ENCODE measurements at regions not wholly inside any gene's neighbourhood (a gene's known extent, or its start where the extent isn't known, plus 50 kb on each side); places are given as distances from the start of the nearest gene placed in this dataset.
"Not testable (repeated sequence)": the region's sequence is repeated elsewhere in the genome, so short reads cannot be mapped to it uniquely, and the experiment has no call there.

- TF ChIP-seq TOX (CRISPR knock-in tag; IDR thresholded peaks at IDR 0.05; ENCODE audit: borderline replicate concordance): no peak
- TF ChIP-seq SNAI2 (CRISPR knock-in tag; IDR thresholded peaks at IDR 0.05): no peak
- no peak for TF ChIP-seq ISL1 (CRISPR knock-in tag; IDR thresholded peaks at IDR 0.05)
- TF ChIP-seq CSDC2 (CRISPR knock-in tag; IDR thresholded peaks at IDR 0.05): no peak
- TF ChIP-seq ZNF8 (CRISPR knock-in tag; IDR thresholded peaks at IDR 0.05): no peak
- TF ChIP-seq ZNF70 (CRISPR knock-in tag; IDR thresholded peaks at IDR 0.05): no peak
- no peak for TF ChIP-seq ZFP30 (CRISPR knock-in tag; IDR thresholded peaks at IDR 0.05)
- no peak for TF ChIP-seq TCF4 (CRISPR knock-in tag; IDR thresholded peaks at IDR 0.05; ENCODE audit: borderline replicate concordance)
- no peak for TF ChIP-seq ARNTL (CRISPR knock-in tag; IDR thresholded peaks at IDR 0.05; ENCODE audit: borderline replicate concordance, low read depth)
- TF ChIP-seq RARB (CRISPR knock-in tag; IDR thresholded peaks at IDR 0.05): no peak
- no peak for TF ChIP-seq ESRRG (CRISPR knock-in tag; IDR thresholded peaks at IDR 0.05)
- TF ChIP-seq ZFP3 (CRISPR knock-in tag; IDR thresholded peaks at IDR 0.05): no peak
- TF ChIP-seq PPARA (CRISPR knock-in tag; IDR thresholded peaks at IDR 0.05; ENCODE audit: borderline replicate concordance): no peak
- TF ChIP-seq POU6F1 (CRISPR knock-in tag; IDR thresholded peaks at IDR 0.05; ENCODE audit: borderline replicate concordance, low read depth): no peak
- TF ChIP-seq, protein P1, sequence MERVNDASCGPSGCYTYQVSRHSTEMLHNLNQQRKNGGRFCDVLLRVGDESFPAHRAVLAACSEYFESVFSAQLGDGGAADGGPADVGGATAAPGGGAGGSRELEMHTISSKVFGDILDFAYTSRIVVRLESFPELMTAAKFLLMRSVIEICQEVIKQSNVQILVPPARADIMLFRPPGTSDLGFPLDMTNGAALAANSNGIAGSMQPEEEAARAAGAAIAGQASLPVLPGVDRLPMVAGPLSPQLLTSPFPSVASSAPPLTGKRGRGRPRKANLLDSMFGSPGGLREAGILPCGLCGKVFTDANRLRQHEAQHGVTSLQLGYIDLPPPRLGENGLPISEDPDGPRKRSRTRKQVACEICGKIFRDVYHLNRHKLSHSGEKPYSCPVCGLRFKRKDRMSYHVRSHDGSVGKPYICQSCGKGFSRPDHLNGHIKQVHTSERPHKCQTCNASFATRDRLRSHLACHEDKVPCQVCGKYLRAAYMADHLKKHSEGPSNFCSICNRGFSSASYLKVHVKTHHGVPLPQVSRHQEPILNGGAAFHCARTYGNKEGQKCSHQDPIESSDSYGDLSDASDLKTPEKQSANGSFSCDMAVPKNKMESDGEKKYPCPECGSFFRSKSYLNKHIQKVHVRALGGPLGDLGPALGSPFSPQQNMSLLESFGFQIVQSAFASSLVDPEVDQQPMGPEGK (CRISPR knock-in tag; IDR thresholded peaks at IDR 0.05; ENCODE audit: borderline replicate concordance): no peak
- ATAC-seq: no peak
Measured at GRCh38 chr7:83836028-83836427, 187.1 kb upstream of the SEMA3E start.

GRCh38 chr7:83835424-83835823 lies 186.5 kb upstream of the SEMA3E start:
- ATAC-seq: no peak
- TF ChIP-seq ZFP3 (CRISPR knock-in tag; IDR thresholded peaks at IDR 0.05) (no peak), ISL1 (CRISPR knock-in tag; IDR thresholded peaks at IDR 0.05) (peak; percentile 59)
- TF ChIP-seq, protein P2, sequence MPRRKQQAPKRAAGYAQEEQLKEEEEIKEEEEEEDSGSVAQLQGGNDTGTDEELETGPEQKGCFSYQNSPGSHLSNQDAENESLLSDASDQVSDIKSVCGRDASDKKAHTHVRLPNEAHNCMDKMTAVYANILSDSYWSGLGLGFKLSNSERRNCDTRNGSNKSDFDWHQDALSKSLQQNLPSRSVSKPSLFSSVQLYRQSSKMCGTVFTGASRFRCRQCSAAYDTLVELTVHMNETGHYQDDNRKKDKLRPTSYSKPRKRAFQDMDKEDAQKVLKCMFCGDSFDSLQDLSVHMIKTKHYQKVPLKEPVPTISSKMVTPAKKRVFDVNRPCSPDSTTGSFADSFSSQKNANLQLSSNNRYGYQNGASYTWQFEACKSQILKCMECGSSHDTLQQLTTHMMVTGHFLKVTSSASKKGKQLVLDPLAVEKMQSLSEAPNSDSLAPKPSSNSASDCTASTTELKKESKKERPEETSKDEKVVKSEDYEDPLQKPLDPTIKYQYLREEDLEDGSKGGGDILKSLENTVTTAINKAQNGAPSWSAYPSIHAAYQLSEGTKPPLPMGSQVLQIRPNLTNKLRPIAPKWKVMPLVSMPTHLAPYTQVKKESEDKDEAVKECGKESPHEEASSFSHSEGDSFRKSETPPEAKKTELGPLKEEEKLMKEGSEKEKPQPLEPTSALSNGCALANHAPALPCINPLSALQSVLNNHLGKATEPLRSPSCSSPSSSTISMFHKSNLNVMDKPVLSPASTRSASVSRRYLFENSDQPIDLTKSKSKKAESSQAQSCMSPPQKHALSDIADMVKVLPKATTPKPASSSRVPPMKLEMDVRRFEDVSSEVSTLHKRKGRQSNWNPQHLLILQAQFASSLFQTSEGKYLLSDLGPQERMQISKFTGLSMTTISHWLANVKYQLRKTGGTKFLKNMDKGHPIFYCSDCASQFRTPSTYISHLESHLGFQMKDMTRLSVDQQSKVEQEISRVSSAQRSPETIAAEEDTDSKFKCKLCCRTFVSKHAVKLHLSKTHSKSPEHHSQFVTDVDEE (CRISPR knock-in tag; IDR thresholded peaks at IDR 0.05): no peak

GRCh38 chr7:83833721-83834120 lies 184.8 kb upstream of the SEMA3E start:
- not testable (repeated sequence) for ATAC-seq

DNA sequence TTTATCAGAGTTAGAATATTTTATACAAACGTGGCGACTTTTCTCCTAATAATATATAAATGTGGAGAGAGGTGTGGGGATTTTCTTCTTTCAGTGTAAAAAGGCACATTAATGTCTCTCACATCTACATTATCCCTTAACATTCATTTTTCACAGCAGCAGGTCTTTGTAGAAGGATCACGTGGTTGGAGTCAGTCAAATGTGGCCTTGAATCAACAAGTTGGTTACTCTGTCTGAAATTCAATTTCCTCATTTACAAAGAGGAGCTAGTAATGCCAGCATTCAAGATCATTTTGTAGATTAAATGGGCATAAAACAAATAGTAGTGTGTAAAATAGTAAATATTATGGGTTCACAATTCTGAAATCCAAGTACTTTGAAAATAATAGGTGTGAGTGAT lies 183.1 kb upstream of the SEMA3E start:
- ATAC-seq: no peak
- TF ChIP-seq PPARA (CRISPR knock-in tag; IDR thresholded peaks at IDR 0.05; ENCODE audit: borderline replicate concordance) (no peak), SNAI2 (CRISPR knock-in tag; IDR thresholded peaks at IDR 0.05) (no peak), BACH2 (CRISPR knock-in tag; IDR thresholded peaks at IDR 0.05; ENCODE audit: borderline replicate concordance) (no peak), CSDC2 (CRISPR knock-in tag; IDR thresholded peaks at IDR 0.05) (no peak), ESRRG (CRISPR knock-in tag; IDR thresholded peaks at IDR 0.05) (no peak), TOX (CRISPR knock-in tag; IDR thresholded peaks at IDR 0.05; ENCODE audit: borderline replicate concordance) (no peak), ZFP3 (CRISPR knock-in tag; IDR thresholded peaks at IDR 0.05) (no peak), ZC3H10 (CRISPR knock-in tag; IDR thresholded peaks at IDR 0.05) (no peak), TCF4 (CRISPR knock-in tag; IDR thresholded peaks at IDR 0.05; ENCODE audit: borderline replicate concordance) (no peak), ZNF565 (CRISPR knock-in tag; conservative IDR thresholded peaks at IDR 0.05; ENCODE audit: low read depth) (no peak), ISL1 (CRISPR knock-in tag; IDR thresholded peaks at IDR 0.05) (no peak)
- TF ChIP-seq, protein P2 (CRISPR knock-in tag; IDR thresholded peaks at IDR 0.05): no peak
- TF ChIP-seq, protein P1 (CRISPR knock-in tag; IDR thresholded peaks at IDR 0.05; ENCODE audit: borderline replicate concordance): no peak
